ENCODE measurements at regions not wholly inside any gene's neighbourhood (a gene's known extent, or its start where the extent isn't known, plus 50 kb on each side); places are given as distances from the start of the nearest gene placed in this dataset.

- no peak for FAIRE-seq
Measured at GRCh38 chr2:107248932-107249331, 363.0 kb upstream of the ST6GAL2 start.

GRCh38 chr2:107255744-107256143 lies 369.8 kb upstream of the ST6GAL2 start:
- FAIRE-seq: no peak

GRCh38 chr2:107258531-107259407 lies 372.8 kb upstream of the ST6GAL2 start:
- no peak for FAIRE-seq

- FAIRE-seq: no peak
Measured at GRCh38 chr2:107259408-107260195, 373.6 kb upstream of the ST6GAL2 start.

GRCh38 chr2:107263628-107264027 lies 377.7 kb upstream of the ST6GAL2 start:
- no peak for FAIRE-seq

- FAIRE-seq: no peak
Measured at GRCh38 chr2:107264184-107264583, 378.2 kb upstream of the ST6GAL2 start.

- no peak for FAIRE-seq
Measured at GRCh38 chr2:107266555-107266954, 380.6 kb upstream of the ST6GAL2 start.

- no peak for FAIRE-seq
Measured at GRCh38 chr2:107267086-107267485, 381.1 kb upstream of the ST6GAL2 start.

- no peak for FAIRE-seq
Measured at GRCh38 chr2:107276034-107276433, 390.1 kb upstream of the ST6GAL2 start.

GRCh38 chr2:107278672-107279071 lies 392.7 kb upstream of the ST6GAL2 start:
- no peak for FAIRE-seq

- FAIRE-seq: no peak
Measured at GRCh38 chr2:107281637-107282036, 395.7 kb upstream of the ST6GAL2 start.

GRCh38 chr2:107282135-107282534 lies 396.2 kb upstream of the ST6GAL2 start:
- no peak for FAIRE-seq

GRCh38 chr2:107285621-107286299 lies 399.8 kb upstream of the ST6GAL2 start:
- no peak for FAIRE-seq

- no peak for FAIRE-seq
Measured at GRCh38 chr2:107290041-107290440, 404.1 kb upstream of the ST6GAL2 start.

GRCh38 chr2:107303964-107304363 lies 418.0 kb upstream of the ST6GAL2 start:
- FAIRE-seq: no peak

- no peak for FAIRE-seq
Measured at GRCh38 chr2:107305966-107306365, 420.0 kb upstream of the ST6GAL2 start.

- FAIRE-seq: no peak
Measured at GRCh38 chr2:107306881-107307280, 420.9 kb upstream of the ST6GAL2 start.

GRCh38 chr2:107308835-107309234 lies 422.9 kb upstream of the ST6GAL2 start:
- FAIRE-seq: no peak

GRCh38 chr2:107312240-107312639 lies 426.3 kb upstream of the ST6GAL2 start:
- FAIRE-seq: no peak

GRCh38 chr2:107313316-107313715 lies 427.3 kb upstream of the ST6GAL2 start:
- no peak for FAIRE-seq

- no peak for FAIRE-seq
Measured at GRCh38 chr2:107320881-107321280, 434.9 kb upstream of the ST6GAL2 start.

- no peak for FAIRE-seq
Measured at GRCh38 chr2:107322416-107322815, 436.4 kb upstream of the ST6GAL2 start.

GRCh38 chr2:107323946-107324565 lies 438.1 kb upstream of the ST6GAL2 start:
- FAIRE-seq: no peak
